ENCODE measurements at regions not wholly inside any gene's neighbourhood (a gene's known extent, or its start where the extent isn't known, plus 50 kb on each side); places are given as distances from the start of the nearest gene placed in this dataset.
A peak's percentile ranks its signal among the peaks of the same experiment; 100 is the strongest.

DNA sequence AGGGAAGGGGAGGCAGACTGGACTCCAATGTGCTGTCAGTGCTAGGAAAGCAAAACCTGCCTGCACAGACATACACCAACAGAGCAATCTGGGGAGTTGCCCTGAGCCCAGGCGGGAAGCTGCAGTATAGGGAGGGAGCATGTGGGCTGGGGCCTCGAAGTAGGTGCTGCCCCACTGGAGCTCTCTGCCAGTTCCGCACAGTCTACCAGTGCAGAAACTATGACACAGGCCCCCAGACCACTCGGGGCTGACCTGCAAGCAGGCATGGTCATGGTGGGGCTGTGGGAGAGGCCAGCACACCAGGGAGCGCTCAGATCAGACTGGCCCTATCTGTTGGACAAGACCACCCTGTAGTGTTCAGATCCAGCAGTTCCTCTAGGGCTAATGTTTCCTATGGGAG, 344.1 kb upstream of the TRAM1L1 start:
- DNase-seq (ENCODE audit: low spot score) = no peak

DNA sequence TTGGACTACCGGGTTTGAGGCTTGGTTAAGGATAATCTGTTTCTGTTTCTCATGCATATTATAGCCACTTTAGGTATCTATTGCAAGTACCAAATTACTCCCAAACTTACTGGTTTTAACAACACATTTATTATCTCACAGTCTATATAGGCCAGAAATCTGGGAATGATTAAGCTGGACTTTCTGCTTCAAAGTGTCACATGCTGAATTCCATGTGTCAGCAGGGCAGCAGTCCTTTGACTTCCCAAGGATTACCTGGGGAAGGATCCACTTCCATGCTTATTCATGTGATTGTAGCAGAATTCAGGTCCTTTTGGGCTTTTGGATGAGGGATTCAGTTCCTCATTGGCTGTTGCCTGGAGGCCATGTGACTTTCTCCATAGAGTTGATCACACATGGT, 349.0 kb upstream of the TRAM1L1 start:
- DNase-seq (ENCODE audit: low spot score) = no peak

DNA sequence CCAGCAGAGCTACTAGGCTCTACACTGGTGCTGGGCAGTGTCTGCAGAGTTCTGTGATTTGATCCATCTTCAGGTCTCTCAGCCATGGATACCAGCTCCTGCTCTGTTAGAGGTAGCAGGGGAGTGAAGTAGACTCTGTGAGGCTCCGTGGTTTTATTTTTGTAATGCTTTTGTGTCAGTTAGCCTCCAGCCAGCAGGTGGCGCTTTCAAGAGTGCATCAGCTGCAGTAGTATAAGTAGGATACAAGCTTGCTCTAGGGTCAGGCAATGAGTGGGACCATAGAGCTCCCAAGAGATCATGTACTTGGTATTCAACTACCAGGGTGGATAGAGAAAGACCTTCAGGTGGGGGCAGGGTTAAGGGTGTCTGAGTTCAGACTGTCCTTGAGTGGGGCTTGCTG, 362.5 kb upstream of the TRAM1L1 start:
- DNase-seq (ENCODE audit: low spot score) = no peak

DNA sequence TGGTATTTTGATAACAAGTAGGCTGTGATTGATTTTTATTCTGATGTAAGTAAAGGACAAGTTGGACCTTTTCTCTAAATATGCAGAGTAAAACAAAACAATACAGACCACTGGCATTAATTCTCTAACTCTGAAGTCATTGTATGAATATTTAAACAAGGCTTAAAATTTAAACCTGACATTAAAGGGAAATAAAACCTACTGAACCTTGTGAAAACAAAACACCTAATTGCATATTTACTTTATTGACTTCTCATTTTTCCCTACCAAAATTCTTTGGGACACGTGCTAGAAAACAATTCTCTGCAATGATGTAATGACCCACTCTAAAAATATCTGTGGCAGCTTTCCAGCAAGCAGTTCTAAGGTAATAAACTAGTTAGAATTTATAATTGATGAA, 369.7 kb upstream of the TRAM1L1 start:
- DNase-seq (ENCODE audit: low spot score) = no peak

DNA sequence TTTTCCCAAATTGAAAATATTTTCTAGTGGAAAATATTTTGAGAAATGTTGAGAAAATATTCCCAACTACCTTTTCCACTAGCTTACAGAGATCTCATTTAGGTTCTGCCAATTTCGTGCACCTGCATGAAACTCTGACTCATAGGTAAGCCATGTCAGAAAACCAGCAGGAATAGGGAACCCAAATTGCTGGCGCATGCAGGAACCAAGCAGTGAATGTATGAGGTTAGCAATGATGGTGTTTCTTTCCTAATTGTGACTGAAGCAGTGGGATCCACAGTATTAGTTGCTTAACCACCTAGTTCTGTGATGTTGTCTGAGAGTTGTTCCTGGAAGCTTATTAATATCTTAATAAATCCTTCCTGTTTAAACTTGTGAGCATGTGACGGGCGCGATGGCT, 381.0 kb upstream of the TRAM1L1 start:
- no peak for DNase-seq (ENCODE audit: low spot score)

DNA sequence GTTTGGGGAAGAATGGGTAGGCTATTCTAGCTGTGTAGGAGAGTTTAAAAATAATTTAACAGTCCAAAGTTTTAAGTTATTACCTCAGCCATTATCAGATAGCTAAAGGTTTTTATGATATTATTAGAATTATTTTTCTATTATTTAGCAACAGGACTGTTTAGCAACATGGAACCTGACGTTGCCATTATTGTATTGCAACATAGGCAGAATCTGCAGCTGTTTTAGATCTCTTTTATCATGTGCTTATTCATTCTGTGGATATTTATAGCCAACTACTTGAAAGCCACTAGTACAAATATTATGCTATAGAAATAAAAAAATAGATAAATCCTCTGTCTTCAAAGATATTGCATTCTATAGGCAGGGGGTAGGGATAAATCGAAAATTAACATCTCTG, 382.0 kb upstream of the TRAM1L1 start:
- DNase-seq (ENCODE audit: low spot score) = no peak

DNA sequence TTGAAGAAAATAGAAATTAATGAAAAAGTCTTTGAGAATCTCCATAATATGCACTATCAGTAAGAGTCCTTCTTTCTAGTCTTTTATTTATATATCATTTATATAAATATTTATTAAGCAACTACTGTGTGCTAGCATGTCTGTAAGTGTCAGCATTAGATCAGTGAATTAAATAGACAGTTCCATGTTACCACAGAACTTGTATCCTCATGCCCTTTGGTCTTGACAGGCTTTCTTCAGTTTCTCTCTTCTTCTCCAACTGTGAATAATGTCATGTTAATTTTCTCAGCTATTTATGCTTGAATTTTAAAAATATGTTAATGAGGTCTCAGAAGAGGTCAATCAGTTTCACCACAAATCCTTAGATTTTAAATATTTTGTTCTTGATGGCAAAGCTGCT, 389.6 kb upstream of the TRAM1L1 start:
- DNase-seq (ENCODE audit: low spot score) = no peak

DNA sequence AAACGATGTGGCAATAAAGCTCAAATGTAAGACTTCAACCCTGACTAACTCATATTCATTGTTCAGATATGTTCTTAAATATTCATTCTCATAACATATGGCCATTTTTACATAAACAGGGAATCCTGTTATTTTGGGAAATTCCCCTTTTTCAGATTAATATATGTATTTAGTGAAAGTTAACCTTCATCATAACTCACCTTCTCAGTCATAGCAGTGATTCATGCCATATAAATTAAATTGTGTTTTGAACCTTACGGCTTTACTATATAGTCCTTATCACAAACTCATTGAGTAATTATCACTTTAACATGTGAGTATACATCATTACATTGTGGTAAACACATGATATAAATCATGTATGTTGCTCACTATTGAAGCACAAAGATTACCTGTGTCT, 392.5 kb upstream of the TRAM1L1 start:
- DNase-seq (ENCODE audit: low spot score) = no peak

DNA sequence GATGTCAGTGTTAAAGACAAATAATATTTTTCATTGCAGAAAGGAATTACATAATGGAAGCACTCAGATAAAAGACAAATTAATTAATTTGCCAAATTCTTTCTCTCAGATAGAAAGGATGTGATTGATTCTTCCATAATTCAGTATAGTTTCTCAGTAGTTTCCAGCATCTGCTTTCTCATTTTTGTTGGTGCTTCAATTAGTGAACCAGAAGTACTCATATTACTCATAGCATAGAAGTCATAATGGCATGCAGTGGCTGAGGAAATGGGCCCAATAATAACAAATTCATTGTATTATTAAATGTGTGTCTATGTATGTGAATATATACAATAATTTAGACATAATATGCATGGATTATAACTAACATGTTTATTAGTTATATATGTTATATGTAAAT, 393.3 kb upstream of the TRAM1L1 start:
- no peak for DNase-seq (ENCODE audit: low spot score)

DNA sequence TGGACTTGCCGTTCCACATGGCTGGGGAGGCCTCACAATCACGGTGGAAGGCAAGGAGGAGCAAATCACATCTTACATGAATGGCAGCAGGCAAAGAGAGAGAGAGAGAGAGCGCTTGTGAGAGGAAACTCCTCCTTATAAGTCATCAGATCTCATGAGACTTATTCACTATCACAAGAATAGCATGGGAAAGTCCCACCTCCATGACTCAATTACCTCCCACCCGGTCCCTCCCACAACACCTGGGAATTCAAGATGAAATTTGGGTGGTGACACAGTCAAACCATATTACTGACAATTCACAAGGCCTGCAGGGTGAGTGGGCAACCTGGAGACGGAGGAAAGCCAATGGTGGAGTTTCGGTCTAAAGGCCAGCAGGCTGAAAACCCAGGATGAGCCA, 394.3 kb upstream of the TRAM1L1 start:
- no peak for DNase-seq (ENCODE audit: low spot score)

DNA sequence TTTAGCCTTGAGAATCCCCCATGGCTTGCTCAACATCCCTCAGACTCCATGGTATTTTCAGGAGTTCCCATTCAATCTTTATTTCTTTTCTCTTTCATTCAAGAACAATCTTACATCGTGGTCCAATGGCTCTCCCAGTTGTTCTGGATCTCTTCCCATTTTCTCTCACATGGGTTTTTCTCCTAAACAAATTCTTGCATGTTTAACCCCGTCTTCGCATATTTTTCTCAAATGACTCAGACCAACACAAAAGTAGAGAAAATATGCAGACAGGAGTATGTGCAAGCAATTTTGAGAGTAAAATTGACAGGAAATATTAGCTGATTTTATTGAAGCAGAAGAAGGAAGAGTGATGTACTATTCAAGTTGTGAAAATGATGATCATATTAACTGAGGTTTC, 396.4 kb upstream of the TRAM1L1 start:
- no peak for DNase-seq (ENCODE audit: low spot score)

DNA sequence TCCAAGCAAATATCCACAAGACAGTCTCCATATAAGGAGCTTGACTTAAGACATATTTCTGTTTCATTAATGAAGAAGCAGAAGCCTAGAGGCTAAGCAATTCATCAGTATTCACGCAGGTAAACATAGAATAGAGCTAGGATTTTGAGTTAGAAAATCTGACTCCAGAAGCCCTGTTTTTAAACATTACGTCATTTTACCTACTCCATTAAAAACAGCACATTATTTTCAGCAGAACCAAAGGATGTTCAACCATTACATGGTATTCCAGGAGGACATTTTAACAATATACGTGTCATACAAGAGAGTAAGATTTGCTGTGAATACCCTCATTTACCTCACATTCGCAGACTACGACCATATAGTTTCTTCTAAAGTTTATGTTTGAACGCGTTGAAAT, 403.3 kb upstream of the TRAM1L1 start:
- DNase-seq (ENCODE audit: low spot score) = no peak

DNA sequence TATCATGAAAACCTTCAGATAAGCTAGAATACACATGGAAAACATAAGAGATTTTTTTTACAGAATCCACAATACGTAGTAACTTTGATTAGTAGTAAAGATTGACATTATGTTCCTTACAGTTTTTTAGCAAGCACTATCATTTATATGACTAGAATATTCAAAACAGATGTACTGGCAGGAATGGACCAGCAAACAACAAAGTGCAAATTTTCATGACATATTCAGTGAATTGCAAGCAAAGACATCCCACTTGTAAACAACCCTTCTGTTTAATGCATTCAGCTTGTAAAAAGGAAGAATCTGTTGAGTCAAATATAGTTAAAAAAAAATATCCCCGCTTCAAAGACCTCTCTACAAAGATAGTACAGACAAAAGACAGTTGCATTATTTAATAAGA, 403.7 kb upstream of the TRAM1L1 start:
- no peak for DNase-seq (ENCODE audit: low spot score)

DNA sequence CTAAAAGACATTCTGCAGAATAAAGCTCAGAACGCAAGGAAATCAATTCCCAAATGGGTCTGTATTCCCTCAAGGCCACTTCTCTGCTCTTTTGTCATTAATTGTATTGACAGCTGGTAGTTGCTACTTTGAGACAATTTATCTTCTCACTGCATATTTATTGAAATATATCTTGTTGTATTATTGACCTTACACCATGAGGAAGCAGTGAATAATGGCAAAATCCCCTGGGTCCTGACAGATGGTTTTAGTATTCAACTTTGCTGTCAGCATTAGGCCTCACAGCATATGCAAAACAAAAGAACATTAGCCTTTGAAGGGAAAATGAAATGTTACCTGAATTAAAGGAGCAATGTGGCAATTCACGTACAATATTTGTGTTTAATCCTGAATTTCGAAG, 406.1 kb upstream of the TRAM1L1 start:
- no peak for DNase-seq (ENCODE audit: low spot score)

DNA sequence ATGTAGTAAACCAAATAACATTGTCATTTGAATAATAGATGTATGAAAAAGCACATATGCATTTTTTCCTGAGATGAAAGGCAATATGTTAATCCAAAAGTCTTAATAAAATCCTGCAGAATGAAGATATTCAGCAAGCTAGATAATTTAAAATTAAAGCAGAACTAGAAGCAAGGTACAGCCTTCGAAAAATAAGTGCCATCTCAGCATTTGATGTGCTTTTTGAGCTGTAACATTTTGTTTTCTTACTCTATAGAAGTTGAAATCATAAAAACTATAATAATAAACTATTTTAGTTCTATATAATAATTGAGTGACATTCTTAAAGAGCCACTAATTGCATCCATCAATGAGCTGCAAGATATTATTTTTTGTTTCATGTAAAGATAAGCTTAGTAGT, 410.4 kb upstream of the TRAM1L1 start:
- DNase-seq (ENCODE audit: low spot score) = no peak

DNA sequence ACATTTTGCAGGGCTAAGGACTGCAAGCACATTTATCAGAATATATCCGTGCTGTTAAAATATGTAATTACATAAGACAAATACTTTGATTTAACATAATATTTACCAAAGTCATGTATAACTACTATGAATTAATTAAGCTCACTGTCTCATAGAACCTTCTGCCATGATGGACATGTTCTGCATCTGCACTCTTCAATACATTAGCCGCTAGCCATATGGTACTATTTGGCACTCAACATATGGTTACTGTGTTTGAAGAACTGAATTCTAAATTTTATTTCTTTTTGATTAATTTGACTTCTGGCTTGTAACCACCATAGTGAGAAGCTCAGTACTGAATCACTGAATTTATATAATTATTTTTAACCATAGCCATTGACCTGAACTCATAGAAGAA, 427.0 kb upstream of the TRAM1L1 start:
- DNase-seq (ENCODE audit: low spot score) = no peak

DNA sequence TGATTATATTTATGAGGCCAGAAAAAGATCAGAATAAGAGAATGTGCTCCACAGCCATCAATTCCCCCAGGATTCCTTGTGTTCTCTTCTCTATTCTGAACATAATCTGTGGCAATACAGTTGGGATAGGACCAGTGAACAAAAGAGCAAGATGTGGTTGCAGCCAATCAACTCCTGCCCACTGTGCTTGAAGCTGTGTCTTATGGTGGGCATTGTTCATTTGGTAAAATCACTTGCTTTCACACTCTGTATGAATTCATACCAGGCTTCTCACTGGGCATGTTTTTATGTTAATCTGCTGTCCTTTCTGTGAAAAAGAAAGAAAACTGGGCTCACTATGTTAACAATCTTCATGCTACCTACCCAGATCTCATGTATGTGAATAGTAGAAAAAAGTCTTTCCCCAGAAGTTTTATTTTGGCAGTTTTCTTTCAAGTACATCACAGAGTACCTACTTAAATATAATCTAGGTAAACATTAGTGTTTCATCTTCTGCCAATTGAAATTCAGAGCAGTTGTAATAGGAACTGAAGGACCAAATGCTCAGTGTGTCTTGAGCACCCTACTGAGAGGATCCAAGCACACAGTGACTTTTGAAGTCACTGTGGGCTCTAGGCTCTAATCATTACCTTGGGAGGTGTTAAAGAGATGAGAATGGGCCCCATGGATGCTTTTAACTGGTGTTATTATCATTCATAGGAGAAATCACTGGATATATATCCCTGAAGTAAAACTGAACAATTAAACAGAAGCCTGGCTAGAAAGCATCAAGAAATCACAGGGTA, 429.2 kb upstream of the TRAM1L1 start:
- no peak for DNase-seq (ENCODE audit: low spot score)

DNA sequence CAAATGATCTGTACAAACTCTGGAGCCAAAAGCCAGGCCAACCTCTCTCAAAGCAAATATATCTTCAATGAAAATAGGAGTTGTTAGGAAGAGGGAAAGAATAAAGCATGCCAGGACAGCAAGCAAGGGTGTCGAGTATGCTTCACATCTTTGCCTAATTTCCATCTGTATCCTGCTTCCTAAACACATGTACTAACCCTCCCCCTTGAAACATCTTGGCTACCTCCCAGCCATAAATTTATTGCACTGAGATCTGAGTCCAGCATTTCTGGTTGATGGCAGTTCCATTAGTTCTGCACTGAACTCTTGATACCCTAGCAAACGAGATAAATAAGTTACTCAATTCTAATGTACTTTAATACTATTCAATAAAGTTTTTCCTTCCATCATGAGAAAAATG, 430.5 kb upstream of the TRAM1L1 start:
- no peak for DNase-seq (ENCODE audit: low spot score)

DNA sequence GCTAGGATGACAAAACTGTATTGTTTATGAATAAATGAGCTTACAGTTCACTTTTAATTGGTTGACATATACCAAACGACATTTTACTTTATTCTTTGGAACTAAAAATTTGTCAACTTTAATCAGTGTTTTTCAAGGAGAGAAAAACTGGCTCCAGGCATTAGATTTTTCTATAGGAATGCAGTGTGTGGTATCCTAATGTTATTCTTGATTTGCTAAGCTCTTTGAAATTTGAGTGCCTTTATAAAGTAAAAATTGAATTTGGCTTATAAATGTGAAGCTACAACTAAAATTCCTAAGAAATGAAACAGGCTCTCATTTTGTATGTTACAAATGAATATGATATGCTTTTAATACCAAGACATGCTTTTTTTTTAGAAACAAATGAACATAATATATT, 442.2 kb upstream of the TRAM1L1 start:
- DNase-seq (ENCODE audit: low spot score) = no peak

DNA sequence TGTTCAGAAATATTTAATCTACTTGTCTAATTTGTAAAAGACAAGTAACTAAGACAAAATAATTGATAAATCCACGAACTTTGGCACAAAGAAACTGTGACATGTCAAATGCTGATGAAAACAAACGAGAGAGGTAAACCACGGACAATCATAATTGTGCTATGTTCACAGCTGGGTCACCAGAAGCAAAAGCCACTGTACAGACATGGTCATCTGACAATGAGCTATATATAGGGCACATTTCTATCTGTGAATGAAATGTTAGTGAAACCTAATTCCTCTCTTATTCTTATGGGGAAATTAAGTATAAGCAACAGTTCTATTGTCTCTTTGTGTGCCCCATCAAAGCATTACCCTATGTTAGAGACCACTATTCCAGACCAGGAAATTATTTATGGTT, 444.0 kb upstream of the TRAM1L1 start:
- no peak for DNase-seq (ENCODE audit: low spot score)

DNA sequence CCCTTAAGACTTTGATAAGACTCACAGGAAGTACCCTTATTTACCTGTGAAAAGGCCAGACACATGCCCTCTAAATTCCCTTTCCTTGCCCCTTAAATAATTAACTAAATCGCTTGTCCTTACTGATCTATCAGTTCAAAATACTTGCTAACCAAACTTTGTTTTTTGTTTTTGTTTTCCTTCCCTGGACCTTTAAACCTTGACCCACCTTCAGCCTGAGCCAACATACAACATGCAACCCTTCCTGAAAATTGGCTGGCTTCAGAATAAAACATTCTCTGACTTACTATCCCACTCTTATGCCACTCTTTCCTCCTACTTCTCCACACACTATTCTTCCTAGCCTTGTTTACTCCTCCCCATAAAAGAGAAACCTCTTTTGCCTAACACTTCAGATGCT, 448.1 kb upstream of the TRAM1L1 start:
- no peak for DNase-seq (ENCODE audit: low spot score)

DNA sequence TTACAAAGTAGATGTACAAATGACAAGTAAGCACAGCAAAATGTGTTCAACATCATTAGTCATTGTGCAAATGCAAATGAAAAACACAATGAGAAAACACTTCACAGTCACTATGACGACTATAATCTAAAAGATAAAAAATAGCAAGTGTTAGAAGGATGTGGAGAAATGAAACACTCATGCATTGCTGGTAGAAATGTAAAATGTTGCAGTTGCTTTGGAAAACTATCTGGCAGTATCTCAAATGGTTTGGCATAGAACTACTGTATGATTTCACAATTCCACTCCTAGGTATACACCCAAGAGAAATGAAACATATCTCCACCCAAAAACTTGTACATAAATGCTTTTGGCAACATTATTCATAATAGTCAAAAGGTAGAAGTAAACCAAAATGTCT, 459.7 kb upstream of the TRAM1L1 start:
- no peak for DNase-seq (ENCODE audit: low spot score)

DNA sequence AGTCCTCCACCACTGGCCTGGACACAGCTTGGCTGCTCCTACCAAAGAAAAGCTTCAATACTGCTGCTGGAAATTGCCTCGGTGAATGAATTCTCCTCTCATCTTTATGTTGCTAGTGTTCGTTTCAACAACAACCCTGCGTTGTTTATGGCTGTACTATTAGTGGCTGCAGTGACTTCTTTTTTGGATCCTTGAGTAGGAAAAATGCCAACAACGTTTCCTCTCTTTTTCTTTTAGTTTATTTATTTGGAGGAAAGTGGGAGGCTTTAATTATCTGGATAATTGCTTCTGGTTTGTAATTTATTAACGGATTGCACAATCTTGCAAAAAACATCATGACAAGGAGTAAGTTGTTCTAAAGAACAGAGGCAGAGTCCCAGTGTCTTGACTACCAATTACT, 464.1 kb upstream of the TRAM1L1 start:
- no peak for DNase-seq (ENCODE audit: low spot score)

DNA sequence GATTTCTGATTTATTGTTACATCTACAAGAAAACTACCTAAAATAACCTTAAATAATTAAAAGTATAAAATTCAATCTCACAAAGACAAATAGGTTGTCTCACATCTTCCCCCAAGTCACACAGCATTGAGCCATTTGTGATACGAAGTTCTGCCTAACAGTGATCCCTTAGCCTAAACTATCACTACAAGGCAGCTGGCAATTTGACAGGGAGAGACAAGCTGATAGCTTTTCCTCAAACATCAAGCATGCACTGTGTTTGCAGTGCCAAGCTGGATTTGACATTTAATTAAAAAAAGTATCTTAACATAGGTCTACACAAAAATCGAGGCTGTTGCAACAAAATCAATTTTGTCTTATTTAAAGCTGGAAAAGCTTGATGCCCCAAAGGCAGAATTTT, 464.7 kb upstream of the TRAM1L1 start:
- DNase-seq (ENCODE audit: low spot score) = no peak

DNA sequence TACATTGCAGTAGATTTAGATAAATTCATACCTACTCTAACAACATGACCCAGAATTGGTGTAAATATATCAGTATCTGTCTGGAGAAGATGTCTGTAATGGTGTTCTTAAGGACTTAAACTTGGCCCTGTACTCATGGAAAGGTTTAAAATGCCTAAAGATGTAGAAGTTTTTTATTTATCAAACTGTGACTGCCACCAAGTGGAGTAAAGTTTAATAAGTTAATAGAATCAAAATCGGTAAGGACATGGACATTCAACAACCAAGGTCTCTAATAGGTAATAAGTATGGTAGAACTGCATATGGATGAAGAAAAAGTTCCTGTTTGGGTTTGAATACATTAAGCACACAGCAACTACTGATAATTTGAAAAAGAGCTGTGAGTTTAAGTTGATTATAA, 474.0 kb upstream of the NDST3 start:
- peak; percentile 27 for DNase-seq (ENCODE audit: low spot score)
